GM19467 (cell line): ENCODE measurements at regions not wholly inside any gene's neighbourhood (a gene's known extent, or its start where the extent isn't known, plus 50 kb on each side); places are given as distances from the start of the nearest gene placed in this dataset.
"Not testable (repeated sequence)": the region's sequence is repeated elsewhere in the genome, so short reads cannot be mapped to it uniquely, and the experiment has no call there.

ENCODE experiments used
- ATAC-seq: cut with Tn5 transposase; IDR thresholded peaks from one replicate; pipeline ENCODE4 v1.9.1; 2021; ENCODE audit warnings: mild to moderate bottlenecking, moderate library complexity; ENCODE audit not compliant: unreplicated experiment

- not testable (repeated sequence) for ATAC-seq
Measured at GRCh38 chr12:14032191-14032590, 50.8 kb upstream of the GRIN2B start.

- no peak for ATAC-seq
Measured at GRCh38 chr12:14043776-14044175, 62.4 kb upstream of the GRIN2B start.

- ATAC-seq = no peak
Measured at GRCh38 chr12:14048941-14049545, 67.6 kb upstream of the GRIN2B start.

- no peak for ATAC-seq
Measured at GRCh38 chr12:14057895-14058294, 76.5 kb upstream of the GRIN2B start.

- ATAC-seq = no peak
Measured at GRCh38 chr12:14058717-14059116, 77.3 kb upstream of the GRIN2B start.

- ATAC-seq = no peak
Measured at GRCh38 chr12:14059548-14059947, 78.1 kb upstream of the GRIN2B start.

- ATAC-seq = no peak
Measured at GRCh38 chr12:14065616-14066015, 84.2 kb upstream of the GRIN2B start.

- ATAC-seq = no peak
Measured at GRCh38 chr12:14066021-14066420, 84.6 kb upstream of the GRIN2B start.

- no peak for ATAC-seq
Measured at GRCh38 chr12:14068961-14069360, 87.6 kb upstream of the GRIN2B start.

- ATAC-seq = no peak
Measured at GRCh38 chr12:14071833-14072232, 90.4 kb upstream of the GRIN2B start.

GRCh38 chr12:14072987-14073386 is 91.6 kb upstream of the GRIN2B start:
- ATAC-seq = no peak

GRCh38 chr12:14075797-14076393 is 94.5 kb upstream of the GRIN2B start:
- ATAC-seq = no peak

- ATAC-seq = no peak
Measured at GRCh38 chr12:14076538-14076937, 95.1 kb upstream of the GRIN2B start.

- no peak for ATAC-seq
Measured at GRCh38 chr12:14086838-14087237, 105.4 kb upstream of the GRIN2B start.

- ATAC-seq = no peak
Measured at GRCh38 chr12:14099994-14100393, 118.6 kb upstream of the GRIN2B start.

- ATAC-seq = not testable (repeated sequence)
Measured at GRCh38 chr12:14101556-14101955, 120.2 kb upstream of the GRIN2B start.

GRCh38 chr12:14111230-14111865 is 129.9 kb upstream of the GRIN2B start:
- peak; percentile 99 for ATAC-seq

GRCh38 chr12:14113031-14113430 is 131.6 kb upstream of the GRIN2B start:
- no peak for ATAC-seq

- no peak for ATAC-seq
Measured at GRCh38 chr12:14126692-14127091, 145.3 kb upstream of the GRIN2B start.

- no peak for ATAC-seq
Measured at GRCh38 chr12:14129611-14130195, 148.3 kb upstream of the GRIN2B start.

- ATAC-seq = no peak
Measured at GRCh38 chr12:14135996-14136395, 154.6 kb upstream of the GRIN2B start.

- ATAC-seq = no peak
Measured at GRCh38 chr12:14138495-14138894, 157.1 kb upstream of the GRIN2B start.
